ENCODE measurements at regions not wholly inside any gene's neighbourhood (a gene's known extent, or its start where the extent isn't known, plus 50 kb on each side); places are given as distances from the start of the nearest gene placed in this dataset.
"Not testable (repeated sequence)": the region's sequence is repeated elsewhere in the genome, so short reads cannot be mapped to it uniquely, and the experiment has no call there.

DNA sequence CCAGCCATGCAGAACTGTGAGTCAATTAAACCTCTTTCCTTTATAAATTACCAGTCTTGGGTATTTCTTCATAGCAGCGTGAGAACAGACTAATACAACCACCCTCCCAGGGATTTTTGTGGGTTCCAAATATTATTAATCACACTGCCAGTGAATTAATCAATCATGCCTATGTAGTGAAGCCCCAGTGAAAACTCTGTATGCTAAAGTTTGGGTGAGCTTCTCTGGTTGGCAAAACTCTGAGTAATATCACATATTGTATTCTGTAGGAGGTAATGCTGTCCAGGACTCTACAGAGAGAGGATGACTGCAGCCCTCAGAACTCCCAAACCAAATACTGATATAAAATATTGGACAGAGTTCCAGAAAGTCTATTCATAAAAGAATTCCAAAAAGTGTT lies 216.9 kb downstream of the RPAP3 start:
- DNase-seq (ENCODE audit: low read depth in 2 of 2): no peak

DNA sequence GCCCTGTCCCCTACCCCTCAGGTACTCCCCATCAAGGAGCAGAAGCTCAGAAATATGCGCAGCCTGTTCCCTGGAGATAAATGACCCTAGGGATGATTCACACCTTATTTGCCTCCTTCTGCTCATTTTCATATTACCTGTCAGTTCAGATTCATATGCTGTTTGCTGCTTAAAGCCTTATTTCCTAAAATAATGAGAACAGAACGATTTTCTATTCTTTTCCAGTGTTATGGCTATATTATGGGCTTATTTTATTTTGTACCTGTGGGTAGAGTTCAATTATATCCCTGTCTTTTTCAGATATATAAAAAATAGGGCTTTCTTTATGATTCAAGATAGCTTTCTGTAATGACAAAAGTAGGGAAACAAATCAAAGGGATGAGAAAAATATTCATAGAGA lies 224.8 kb downstream of the RPAP3 start:
- DNase-seq (ENCODE audit: low read depth in 2 of 2): no peak

DNA sequence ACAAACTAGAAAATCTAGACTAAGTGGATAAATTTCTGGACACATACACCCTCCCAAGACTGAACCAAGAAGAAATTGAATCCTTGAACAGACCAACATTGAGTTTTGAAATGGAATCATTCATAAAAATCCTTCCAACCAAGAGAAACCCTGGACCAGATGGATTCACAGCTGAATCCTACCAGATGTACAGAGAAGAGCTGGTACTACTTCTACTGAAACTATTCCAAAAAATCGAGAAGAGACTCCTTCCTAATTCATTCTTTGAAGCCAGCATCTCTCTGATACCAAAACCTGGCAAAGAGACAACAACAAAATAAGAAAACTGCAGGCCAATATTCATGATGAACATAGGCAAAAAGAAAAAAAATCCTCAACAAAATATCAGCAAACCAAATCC lies 227.4 kb downstream of the RPAP3 start:
- no peak for DNase-seq (ENCODE audit: low read depth in 2 of 2)

DNA sequence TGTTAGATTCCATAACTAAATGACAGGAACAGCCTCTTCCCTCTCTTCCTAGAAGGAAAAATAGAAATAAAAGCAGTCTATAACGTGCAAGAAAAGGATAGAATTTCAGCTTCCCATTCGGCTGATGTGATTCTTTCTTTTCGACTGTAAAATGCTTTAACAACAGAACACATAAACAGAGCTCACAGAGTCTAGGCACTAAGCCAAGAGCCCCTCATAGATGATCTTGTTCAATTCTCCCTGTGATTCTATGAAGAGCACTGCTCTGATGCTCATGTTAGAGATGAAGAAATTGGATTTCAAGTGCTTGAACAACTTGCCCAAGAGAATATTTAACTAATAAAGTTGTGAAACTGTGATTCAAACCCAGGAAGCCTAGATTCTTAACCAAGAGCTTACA lies 232.7 kb downstream of the RPAP3 start:
- DNase-seq (ENCODE audit: low read depth in 2 of 2): no peak

DNA sequence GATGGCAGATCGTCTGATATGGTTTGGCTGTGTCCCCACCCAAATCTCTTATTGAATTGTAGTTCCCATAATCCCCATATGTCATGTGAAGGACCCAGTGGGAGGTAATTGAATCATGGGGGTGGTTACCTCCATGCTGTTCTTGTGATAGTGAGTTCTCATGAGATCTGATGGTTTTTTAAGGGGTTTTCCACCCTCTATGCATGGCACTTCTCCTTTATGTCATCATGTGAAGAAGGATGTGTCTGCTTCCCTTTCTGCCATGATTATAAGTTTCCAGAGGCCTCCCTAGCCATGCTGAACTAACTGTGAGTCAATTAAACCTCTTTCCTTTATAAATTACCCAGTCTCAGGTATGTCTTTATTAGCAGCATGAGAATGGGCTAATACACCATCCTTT lies 235.5 kb downstream of the RPAP3 start:
- DNase-seq (ENCODE audit: low read depth in 2 of 2): not testable (repeated sequence)

DNA sequence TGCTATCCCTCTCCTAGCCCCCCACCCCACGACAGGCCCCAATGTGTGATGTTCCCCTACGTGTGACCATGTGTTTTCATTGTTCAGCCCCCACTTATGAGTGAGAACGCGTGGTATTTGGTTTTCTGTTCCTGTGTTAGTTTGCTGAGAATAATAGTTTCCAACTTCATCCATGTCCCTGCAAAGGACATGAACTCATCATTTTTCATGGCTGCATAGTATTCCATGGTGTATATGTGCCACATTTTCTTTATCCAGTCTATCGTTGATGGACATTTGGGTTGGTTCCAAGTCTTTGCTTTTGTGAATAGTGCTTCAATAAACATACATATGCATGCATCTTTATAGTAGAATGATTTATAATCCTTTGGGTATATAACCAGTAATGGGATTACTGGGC lies 241.9 kb downstream of the RPAP3 start:
- DNase-seq (ENCODE audit: low read depth in 2 of 2): not testable (repeated sequence)

DNA sequence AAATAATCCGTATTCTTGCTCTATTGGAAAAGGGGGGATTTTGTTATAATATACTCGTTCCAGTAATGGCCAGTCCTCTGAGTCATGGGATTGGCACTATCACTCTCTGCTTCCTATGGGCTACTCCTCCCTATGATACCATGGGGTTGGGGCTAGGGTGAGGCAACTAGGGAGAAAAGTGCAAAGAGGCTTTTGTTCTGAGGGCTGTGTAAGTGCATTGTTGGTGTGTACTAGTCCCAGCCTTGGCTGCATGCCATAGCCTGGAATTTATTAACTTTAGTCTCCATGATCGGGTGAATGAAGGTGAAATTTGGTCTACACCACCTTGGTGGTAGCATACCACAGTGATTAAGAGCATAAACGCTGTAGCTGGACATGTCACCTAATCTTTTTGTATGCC lies 247.6 kb downstream of the RPAP3 start:
- no peak for DNase-seq (ENCODE audit: low read depth in 2 of 2)

DNA sequence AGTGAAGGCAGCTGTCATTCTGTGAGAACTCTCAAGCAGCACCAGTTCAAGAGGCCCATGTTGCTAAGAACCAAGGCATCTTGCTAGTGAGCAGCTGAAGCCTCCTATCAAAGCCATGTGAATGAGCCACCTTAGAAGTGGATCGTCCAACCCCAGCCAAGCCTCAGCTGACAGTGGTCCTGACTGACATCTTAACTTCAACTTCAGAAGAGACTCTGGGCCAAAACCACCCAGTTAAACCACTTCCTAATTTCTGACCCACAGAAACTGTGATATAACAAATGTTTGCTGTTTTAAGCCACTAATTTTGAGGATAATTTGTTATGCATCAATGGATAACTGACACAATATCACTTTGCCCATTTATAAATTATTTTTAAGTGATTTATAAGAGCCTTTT lies 256.0 kb downstream of the RPAP3 start:
- no peak for DNase-seq (ENCODE audit: low read depth in 2 of 2)

DNA sequence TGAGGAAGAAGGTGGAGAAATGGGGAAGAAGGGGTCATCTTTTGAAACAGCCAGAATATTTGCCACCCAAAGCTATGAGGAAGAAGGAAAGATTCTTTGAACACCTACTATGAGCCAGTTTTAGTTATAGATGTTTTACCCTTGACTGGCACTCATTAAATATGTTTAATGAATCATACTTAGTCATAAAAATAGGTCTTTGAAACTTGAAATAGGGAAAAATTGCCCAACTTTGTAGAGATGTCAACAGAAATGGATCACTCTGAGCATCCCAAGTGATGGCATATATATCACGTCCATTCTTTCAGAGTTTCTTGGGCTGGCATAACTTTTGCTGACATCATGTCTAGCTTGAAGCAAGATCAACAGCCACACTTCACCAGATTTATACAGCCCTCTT lies 263.5 kb downstream of the RPAP3 start:
- no peak for DNase-seq (ENCODE audit: low read depth in 2 of 2)

DNA sequence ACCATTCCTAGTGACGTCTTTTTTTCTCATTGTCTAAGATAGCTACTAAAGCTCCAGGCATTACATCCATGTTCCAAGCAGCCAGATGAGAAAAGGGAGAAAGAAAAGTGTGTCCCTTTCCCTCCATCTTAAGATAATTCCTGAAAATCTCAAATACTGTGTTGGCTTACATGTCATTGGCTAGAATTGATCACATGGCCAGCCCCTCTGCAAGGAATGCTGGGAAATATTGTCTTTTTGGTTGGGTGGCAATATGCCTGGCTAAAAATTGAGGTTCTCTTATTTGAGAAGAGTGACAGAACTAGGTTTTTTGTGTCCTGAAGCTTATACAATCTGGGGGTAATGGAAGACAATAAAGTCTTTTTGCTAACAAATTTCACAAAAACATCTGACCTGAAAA lies 264.3 kb downstream of the RPAP3 start:
- DNase-seq (ENCODE audit: low read depth in 2 of 2): no peak

DNA sequence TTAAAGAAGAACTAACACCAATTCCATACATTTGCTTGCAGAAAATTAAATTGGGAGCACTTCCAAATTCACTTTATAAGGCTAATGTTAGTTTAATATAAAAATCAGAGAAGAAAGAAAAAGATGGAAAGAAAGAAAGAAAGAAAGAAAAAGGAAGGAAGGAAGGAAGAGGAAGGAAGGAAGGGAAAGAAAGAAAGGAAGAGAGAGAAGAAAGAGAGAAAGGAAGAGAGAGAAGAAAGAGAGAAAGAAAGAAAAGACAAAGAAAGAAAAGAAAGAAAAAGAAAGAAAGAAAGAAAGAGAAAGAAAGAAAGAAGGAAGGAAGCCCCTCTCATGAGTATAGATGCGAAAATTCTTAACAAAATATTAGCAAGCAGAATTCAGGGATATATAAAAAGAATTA lies 267.7 kb downstream of the RPAP3 start:
- DNase-seq (ENCODE audit: low read depth in 2 of 2): no peak

DNA sequence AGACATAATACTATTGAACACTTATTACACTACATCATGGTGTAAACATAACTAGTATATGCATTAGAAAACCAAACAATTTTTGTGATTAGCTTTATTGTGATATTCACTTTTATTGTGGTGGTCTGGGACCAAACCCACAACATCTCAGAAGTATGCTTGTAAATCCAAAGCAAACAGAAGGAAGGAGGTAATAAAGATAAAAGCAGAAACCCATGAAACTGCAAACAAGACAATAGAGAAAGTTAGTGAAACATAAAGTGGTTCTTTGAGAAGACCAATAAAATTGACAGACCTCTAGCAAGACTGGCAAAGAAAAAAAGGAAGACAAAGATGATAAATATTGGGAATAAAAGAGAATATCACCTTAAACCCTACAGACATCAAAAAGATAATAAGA lies 268.3 kb downstream of the RPAP3 start:
- DNase-seq (ENCODE audit: low read depth in 2 of 2): no peak

DNA sequence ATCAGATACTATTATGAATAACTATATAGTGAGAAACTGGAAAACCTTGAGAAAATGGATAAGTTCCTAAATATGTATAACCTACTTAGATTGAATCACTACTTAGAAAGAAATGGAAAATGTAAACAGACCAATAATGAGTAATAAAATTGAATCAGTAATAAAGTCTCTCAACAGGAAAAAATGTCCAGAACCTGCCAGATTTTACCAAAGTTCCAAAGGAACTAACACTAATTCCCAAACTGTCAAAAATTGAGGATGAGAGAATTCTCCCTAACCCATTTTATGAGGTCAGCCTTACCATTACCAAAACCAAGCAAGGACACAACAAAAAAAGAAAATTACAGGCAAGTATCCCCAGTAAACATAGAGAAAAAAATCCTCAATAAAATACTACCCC lies 272.0 kb downstream of the RPAP3 start:
- DNase-seq (ENCODE audit: low read depth in 2 of 2): no peak

DNA sequence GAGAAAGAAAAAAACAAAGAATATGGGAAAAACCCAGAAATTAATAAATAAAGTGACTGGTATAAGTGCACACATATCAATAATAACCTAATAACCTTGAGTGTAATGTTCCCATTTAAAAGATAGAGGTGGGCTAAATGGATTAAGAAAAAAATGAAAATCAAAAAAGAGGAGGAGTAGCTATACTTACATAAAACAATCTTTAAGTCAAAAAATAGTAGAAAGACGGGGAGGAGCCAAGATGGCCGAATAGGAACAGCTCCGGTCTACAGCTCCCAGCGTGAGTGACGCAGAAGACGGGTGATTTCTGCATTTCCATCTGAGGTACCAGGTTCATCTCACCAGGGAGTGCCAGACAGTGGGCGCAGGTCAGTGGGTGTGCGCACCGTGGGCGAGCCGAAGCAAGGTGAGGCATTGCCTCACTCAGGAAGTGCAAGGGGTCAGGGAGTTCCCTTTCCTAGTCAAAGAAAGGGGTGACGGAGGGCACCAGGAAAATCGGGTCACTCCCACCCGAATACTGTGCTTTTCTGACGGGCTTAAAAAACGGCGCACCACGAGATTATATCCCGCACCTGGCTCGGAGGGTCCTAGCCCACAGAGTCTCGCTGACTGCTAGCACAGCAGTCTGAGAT lies 279.0 kb downstream of the RPAP3 start:
- not testable (repeated sequence) for DNase-seq (ENCODE audit: low read depth in 2 of 2)

DNA sequence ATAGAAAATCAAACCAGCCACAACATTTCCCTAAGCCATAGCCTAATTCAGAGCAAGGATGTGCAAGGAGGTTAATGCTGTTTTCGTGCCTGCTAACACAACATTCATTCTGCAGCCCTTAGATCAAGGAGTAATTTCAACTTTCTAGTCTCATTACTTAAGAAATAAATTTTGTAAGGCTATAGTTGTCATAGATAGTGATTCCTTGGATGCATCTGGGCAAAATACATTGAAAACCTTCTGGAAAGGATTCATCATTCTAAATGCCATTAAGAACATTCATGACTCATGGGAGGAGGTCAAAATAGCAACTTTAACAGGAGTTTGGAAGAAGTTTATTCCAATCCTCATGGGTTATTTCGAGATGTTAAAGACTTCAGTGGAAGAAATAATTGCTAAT lies 283.2 kb downstream of the RPAP3 start:
- no peak for DNase-seq (ENCODE audit: low read depth in 2 of 2)

DNA sequence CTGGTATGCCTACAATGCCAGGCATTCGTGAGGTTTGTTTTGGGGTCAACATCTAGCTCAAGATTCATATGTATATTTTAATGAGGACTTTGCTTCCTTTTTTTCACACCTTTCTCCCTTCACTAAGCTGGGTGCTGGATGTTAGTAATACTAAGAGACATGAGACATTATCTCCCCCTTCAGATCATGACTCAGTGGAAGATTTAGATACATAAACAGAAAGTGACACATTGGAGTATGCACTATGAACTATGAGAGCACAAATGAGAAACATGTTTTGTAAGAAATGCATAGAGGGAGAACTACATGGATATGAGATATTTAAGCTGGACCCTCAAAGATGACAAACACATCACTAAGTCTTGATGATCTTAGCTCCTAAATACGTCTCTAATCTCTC lies 286.3 kb downstream of the RPAP3 start:
- no peak for DNase-seq (ENCODE audit: low read depth in 2 of 2)

DNA sequence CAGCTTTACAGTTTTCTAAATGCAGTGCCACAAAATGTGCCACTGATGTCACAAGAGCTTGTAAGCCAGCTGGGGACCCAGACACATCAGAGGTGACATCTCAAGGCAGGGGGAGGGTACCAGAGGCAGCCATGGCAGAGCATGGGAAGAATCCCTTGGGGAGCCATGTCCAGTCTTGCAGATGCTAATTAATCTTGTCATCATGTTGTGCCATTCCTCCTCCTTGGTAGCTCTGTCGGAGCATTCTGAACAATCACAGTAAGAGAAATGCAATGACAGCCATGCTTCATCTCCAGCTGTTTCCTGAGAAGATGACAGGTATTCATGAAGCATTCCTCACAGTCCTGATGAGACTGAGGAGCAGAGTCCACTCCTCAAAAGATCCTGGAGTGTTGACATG lies 287.9 kb downstream of the RPAP3 start:
- DNase-seq (ENCODE audit: low read depth in 2 of 2): no peak

DNA sequence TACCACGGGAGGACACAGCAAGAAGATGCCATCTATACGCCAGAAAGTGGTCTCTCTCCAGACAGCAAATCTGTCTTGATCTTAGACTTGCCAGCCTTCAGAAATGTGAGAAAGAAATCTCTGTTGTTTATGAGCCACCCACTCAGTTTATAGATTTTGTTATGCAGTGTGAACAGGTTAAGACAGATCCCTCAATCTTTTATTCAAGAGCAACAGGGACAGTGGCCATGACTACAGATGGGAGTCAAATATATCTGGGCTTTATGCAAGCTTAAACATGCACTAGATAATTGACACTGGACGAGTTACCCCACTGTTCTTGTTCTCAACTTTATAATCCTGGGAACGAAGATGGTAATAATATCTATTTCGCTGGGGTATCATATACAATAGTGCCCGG lies 288.7 kb downstream of the RPAP3 start:
- DNase-seq (ENCODE audit: low read depth in 2 of 2): no peak

DNA sequence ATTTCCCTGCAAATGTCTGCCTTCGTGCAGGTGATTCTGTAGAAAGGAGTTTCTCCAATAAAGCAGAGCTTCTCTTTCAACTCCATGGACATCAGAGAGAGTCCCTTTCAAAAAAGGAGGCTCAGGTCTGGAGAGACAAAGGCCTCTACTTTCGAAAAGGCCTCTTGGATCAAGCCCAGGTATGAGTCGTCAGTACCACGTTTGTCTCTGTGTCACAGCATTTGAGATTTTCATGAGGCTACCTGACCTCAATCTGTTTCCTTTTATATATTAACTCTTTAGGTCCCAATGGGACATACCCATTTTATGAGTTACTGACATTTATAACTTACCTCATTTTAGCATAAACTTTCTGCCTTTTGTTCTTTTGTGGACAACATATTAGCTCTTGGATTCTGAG lies 290.8 kb downstream of the RPAP3 start:
- no peak for DNase-seq (ENCODE audit: low read depth in 2 of 2)

DNA sequence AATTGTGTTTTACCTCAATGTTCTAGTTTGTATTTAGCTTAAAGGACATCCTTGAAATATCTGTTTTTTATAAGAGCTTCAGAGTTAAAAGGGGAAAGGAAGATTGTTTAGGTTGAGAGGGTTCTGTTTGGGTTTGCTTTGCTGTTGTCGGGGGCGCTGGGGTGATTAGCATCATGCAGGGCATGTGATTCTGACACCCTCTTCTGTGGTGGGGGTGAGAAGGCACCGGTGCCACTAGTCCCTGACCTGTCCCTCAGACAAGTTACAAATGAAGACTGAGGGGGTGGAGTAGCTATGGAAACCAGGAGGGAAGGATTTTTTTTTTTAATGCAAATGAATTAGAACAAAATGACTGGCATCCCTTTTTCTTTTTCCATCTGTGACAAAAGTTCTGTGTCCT lies 291.3 kb downstream of the RPAP3 start:
- DNase-seq (ENCODE audit: low read depth in 2 of 2): no peak

DNA sequence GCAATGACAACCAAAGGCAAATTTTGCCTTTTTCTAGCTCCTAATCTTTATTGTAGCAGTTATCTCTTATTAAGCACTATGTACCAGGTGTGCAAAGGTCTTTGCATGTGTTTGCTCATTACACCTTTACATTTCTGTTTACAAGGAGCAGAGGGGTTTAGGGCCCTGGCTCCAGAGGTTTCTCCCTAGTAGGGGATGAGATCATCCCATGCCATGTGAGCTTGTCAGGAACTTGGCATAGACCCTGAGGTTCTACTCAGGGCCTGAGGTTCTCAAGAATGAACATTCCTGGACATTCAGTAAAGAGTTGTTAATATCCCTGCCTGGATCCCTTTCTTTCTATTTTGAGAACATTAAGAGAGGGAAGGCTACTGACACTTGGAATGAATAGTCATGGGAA lies 292.0 kb downstream of the RPAP3 start:
- DNase-seq (ENCODE audit: low read depth in 2 of 2): no peak

DNA sequence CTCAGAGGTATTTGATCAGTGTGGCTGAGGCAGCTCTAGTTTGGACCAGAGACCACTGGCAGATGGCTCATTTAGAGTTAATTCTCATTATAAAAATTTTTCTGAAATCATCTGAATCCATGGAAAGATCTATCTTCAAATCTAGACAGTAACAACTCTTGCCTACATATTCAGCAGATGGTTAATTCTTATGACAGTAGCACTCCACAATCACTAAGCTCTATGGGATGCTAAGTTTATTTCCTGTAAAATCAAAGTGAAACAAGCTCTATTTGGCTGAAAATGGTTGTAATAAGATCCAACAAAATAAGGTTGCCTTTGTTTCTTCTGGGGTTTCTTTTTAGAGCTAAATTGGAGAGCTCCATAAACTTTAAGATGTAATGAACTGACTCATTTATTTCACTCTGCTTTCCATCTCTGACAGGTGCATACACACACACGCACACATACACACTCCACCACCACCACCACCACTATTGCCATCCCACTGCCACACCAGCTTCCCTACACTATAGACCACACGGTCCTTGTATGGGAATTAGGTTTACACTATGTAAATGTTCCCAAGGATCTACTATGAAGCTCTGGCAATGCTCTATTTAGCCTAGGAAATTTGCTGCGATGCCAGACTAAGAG lies 293.1 kb downstream of the RPAP3 start:
- DNase-seq (ENCODE audit: low read depth in 2 of 2): no peak

DNA sequence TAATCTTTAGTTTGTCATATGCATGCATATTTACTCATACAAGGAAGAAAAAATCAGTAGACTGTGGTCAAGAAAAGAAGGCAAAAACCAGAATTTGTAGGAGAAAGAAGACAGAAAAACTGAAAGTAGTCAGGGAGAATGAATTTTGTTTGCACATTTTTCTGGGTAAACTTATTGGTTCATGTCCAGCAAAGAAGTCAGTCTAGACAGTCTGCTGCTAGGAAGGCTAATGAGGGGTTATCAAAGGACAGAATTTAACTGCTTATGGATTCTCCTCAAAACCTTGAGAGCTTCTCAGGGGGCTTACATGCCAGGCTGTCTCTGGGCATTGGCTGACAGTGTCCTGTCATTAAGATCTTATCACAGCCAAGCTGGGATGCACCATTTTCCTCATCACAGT lies 293.9 kb downstream of the RPAP3 start:
- no peak for DNase-seq (ENCODE audit: low read depth in 2 of 2)

DNA sequence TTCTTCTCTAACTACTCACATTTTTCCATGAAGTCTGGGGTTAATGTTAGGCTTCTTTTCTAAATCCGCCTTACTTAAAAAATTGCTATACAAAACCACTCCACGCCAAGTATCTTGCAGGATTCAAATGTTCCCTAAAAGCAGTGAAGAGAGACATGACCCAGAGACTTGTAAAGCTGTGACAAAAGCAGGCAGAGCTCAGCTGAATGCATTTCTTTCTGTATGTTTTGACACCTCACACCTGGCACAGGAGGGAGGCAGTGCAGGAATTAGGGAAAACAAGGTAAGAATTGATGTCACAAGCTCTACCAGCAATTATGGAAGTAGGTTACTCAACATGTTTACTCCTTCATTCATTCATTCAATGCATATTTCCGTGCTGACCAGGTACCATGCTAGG lies 295.0 kb downstream of the RPAP3 start:
- no peak for DNase-seq (ENCODE audit: low read depth in 2 of 2)
